ENCODE measurements at regions not wholly inside any gene's neighbourhood (a gene's known extent, or its start where the extent isn't known, plus 50 kb on each side); places are given as distances from the start of the nearest gene placed in this dataset.

GRCh38 chr14:37889087-37889486 lies 293.7 kb downstream of the TTC6 start:
- no peak for TF ChIP-seq ZNF837 (tag by site-specific recombination; IDR thresholded peaks at IDR 0.05)
- no peak for TF ChIP-seq CTCF (tag by site-specific recombination; IDR thresholded peaks at IDR 0.05)
- no peak for TF ChIP-seq ZNF624 (tag by site-specific recombination; IDR thresholded peaks at IDR 0.05)
- TF ChIP-seq ZNF138 (tag by site-specific recombination; IDR thresholded peaks at IDR 0.05; ENCODE audit: borderline replicate concordance) = no peak
- TF ChIP-seq MZF1 (tag by site-specific recombination; IDR thresholded peaks at IDR 0.05; ENCODE audit: borderline replicate concordance) = no peak
- TF ChIP-seq ZNF510 (tag by site-specific recombination; IDR thresholded peaks at IDR 0.05; ENCODE audit: insufficient replicate concordance) = no peak
- TF ChIP-seq YY1 (tag by site-specific recombination; IDR thresholded peaks at IDR 0.05) = no peak
- TF ChIP-seq ZSCAN30 (tag by site-specific recombination; IDR thresholded peaks at IDR 0.05) = no peak
- no peak for TF ChIP-seq SP2 (tag by site-specific recombination; IDR thresholded peaks at IDR 0.05)
